Suppressor macrophage treated with lipopolysaccharide for 1 hour (primary cell): ENCODE measurements at regions not wholly inside any gene's neighbourhood (a gene's known extent, or its start where the extent isn't known, plus 50 kb on each side); places are given as distances from the start of the nearest gene placed in this dataset.

Experiments
- DNase-seq, 3 donors: peaks; one replicate each; pipeline ENCODE4 v3.0.0-alpha.2; 2020 to 2022

DNA sequence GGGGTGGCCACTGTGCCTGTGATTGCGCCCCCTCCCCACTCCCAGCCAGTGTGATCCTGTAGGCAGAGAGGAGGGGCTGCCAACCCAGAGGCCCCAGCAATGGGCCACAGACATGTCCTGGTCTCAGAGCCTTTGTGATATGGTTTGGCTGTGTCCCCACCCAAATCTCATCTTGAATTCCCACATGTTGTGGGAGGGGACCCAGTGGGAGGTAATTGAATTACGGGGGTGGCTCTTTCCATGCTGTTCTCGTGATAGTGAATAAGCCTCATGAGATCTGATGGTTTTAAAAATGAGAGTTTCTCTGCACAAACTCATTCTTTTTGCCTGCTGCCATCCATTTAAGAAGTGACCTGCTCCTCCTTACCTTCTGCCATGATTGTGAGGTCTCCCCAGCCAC, 56.8 kb upstream of the ZNF469 start:
- DNase-seq, result no peak

DNA sequence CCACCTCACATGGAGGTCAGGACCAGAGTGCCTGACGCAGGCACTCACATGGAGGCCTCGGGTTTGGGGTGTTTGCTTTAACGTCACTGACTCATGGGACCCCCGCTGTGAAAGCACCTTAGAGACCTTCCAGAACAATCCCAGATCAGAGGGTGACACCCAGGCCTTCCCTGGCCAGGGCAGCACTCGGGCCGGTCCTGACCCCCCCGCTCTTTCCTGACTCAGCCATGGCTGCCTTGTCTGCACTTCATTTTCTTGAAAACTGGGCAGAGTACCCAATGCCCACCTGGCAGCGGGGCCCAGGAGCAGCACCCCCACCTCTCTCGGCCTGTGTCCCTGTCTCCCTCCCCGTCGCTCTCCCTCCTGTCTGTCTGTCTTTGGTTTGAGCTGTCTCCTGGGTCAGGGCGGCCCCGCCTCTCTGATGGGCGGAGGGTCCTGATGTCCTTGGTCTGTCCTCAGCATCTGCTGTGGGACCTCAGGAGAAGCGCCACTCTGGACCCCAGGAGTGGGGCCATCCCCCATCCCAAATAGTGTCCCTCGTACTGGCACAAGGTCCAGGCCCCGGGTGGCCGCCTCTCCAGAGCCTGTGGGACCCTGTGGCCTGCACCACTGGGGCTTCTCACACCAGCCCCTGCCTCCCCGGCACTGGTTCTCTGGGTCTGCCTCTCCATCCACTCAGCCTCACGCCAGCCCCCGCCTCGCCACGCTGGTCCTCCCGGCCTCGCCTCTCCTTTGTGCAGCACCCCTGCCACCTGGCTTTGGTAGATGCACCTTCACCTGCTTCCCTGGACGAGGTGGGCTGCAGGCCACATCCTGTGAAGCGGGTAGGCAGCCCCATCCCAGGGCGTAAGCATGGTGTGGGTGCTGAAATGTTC, 55.9 kb upstream of the ZNF469 start:
- DNase-seq, result no peak

DNA sequence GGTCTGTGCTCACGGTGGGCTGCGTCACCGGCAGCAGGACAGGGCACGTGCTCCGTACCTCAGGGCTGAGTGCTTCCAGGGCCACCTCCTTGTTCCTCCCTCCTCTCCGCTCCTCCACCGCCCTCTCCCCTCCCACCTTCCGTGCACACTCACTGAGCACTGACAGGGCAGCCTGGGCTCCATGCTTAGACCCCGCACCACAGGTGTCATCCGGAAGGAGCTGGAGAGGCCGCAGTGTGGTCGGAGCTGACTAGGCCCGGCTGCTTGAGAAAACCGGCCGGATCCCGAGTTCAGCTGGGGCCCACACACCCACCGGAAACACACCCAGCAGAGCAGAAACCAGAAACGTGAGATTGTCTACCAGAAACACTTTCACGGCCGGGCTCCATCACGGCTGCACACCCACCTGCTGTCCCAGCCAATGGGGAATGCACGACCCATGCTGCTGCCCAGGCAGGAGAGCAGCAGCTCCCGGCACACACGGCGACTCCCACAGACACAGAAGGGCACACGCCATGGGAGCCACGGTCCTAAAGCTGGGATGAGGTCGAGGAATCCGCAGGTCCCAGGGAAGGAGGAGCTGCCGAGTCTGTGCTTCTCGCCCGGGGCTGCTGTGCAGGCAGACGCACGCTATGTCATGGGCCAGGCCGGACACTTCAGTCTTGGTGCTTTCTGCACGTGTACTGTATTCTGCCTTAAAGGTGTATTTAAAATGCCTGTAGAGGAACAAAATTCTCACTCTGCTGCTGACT, 55.0 kb upstream of the ZNF469 start:
- no peak for DNase-seq

DNA sequence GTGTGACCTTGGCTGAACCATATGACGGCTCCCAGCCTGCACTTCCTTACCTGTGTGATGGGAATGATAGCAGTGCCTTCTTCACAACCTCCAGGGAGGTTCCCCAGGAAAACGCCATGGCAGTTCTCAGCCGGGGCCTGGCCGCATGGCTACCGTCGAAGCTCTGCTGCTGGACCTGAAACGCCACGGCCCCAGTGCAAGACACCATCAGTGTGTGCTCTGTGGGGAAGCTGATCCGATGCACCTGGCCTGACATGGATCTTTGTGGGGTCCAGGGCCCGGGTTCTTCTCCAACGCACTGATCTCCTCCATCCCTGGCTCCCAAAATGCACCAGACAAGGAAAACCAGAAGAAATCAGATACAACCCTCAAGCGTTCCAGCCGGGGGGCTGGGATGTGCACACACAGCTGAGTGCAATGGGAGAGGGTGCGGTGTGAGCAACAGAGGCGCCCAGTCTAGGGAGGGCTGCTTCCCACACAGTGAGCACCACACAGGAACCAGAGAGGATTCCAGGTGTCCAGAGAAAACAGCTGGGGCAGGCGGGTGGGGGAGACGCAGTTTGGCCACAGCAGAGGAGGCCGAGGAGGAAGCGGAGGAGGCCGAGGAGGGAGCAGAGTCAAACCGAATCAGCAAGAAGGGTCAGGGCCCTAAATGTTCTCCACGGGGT, 54.3 kb upstream of the ZNF469 start:
- DNase-seq, result no peak

DNA sequence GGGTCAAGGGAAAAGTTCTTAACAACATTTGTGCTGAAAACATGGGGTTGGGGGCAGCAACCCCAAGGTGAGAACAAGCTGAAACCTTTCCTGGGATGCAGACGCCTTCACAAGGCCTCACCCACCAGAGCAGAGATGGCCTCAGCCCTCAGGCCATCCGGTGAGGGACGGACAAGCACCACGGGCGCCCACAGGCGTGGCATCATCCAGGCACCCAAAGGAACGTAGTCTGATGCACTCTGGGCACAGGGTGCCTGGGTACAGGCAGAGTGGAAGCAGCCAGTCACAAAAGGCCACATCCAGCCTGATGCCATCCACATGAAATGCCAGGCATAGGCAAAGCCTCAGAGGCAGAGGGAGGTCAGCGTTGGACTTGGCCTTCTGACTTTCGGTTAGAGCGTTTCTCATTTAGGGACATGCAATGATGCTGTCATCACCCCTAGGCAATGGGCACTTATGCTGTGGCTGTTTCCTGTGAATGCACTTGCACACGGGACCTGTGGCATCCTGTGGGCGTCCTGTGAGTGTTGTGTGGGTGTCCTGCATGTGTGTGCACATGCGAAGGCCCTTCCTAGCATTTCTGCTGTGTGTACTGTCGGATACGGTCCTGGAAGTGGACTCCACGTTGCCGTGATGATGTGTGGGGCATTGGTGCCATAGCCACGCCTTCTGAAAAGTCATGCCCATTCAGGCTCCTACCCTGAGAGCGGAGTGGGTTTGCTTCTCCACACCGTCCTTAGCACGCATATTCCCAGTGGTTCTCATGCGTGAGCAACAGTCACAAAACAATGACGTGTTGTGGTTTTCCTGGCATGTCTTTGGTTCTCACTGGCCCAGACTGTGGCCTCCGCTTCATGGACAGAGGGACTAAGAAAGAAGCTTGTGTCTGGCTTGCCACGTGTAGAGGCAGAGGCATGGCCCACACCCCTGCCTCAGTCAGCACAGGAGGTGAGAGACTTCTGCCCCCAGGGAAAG, 52.7 kb upstream of the ZNF469 start:
- no peak for DNase-seq

DNA sequence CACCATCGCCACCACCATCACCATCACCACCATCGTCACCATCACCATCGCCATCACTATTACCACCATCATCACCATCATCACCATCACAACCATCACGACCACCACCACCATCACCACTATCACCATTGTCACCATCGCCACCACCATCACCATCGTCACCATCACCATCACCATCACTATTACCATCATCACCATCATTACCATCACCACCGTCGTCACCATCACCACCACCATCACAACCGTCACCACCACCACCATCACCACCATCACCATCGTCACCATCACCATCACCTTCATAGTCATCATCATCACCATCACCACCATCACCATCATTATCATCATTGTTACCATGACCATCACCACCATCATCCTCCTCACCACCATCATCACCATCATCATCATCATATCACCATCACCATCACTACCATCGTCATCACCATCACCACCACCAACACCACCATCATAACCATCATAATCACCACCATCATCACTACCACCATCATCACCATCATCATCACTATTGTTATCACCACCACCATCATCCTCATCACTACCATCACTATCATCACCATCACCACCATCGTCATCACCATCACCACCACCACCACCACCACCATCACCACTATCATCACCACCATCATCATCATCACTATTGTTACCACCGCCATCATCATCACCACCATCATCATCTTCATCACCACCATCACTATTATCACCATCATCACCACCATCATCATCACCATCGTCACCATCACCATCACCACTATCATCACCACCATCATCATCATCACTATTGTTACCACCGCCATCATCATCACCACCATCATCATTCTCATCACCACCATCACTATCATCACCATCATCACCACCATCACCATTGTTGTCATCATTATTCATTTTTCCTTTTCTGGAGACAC, 51.5 kb upstream of the ZNF469 start:
- DNase-seq, result no peak

DNA sequence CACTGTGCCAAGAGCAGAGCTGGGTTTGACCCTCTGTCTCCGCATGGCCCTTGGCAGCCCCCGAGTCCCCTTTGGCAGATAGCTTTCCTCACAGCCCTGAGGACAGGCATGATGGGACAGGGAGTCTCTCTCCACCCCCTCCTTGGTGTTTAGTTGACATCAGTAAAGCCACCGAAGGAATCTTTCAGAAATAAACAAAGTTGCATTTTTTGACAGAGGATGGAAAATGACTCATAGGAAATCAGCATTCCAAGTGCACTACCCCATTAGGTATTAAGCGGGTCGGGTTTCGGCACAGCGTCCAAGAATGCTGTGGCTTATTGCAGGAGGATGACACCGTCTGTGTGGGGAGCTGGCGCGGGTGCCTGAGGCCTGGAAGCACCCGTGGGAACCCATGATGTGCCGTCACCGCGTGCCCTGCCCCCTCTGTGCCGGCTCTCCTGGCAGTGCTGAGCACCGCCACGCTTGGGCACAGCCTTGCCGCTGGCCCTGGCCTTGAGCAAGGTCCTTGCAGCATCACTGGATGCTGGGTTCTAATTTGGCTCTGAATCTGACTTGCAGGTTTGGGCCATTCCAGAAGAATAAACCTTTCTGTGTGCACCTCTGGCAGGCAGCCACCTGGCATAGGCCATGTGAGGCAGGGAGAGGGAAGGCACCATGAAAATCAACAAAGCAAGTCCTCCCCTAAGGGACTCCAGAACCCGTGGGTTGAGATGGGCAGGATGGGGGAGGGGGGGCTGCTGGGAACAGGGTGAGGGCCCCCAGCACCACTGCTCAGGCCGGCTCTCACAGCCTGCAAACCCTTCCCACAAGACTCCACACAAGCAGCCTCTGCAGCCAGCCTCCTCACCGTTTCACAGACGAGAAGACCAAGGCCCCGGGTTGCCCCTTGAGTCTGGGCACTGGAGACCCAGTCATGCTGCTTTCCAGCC, 50.5 kb upstream of the ZNF469 start:
- DNase-seq, result no peak

DNA sequence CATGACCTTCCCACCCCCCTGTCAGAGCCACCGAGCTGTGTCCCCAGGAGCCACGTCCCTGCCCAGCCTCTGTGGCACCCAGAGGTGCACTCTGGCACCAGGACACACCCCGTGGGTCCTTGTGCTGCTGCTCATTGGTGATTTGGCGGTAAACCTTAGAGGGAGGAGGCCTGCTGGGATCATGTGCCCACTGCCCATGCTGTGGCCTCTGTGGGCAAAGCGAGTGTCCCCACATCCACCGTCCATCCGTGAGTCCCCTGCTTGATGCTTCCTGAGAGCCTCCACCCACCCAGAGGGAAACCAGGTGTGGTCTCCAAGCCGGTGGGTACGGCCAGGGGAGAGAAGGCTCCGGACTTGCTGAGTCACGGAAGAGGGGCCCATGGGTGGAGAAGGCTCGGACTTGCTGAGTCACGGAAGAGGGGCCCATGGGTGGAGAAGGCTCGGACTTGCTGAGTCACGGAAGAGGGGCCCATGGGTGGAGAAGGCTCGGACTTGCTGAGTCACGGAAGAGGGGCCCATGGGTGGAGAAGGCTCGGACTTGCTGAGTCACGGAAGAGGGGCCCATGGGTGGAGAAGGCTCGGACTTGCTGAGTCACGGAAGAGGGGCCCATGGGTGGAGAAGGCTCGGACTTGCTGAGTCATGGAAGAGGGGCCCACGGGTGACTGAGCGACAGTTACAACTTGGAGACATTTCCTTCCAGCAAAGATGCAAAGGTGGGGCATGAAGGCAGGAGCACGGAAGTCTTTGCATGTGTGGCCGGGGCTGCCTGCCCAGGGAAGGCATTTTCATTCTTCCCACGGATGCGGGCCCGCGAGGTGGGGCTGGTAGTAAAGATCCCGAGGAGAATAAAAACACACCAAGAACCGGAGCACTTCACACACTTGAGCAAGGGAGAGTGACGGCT, 49.6 kb upstream of the ZNF469 start:
- DNase-seq, result peak; percentile 37 to 56 (median 37)
